Effector memory CD4-positive, alpha-beta T cell (primary cell): ENCODE measurements at regions not wholly inside any gene's neighbourhood (a gene's known extent, or its start where the extent isn't known, plus 50 kb on each side); places are given as distances from the start of the nearest gene placed in this dataset.
A peak's percentile ranks its signal among the peaks of the same experiment; 100 is the strongest.

ENCODE experiments used
- DNase-seq, 3 donors: peaks; one replicate each; pipeline ENCODE4 v3.0.0-alpha.2; 2020
- H3K27ac ChIP-seq: 2 replicates; pipeline ENCODE4 v1.7.0; 2013; ENCODE audit warnings: mild to moderate bottlenecking, low read length, moderate library complexity; ENCODE audit not compliant: insufficient read depth, poor library complexity, severe bottlenecking
- H3K27me3 ChIP-seq: replicated peaks from 2 replicates; pipeline ENCODE4 v1.7.0; 2013; ENCODE audit warnings: mild to moderate bottlenecking, low read length; ENCODE audit not compliant: insufficient read depth, control insufficient read depth, poor library complexity, severe bottlenecking
- H3K36me3 ChIP-seq: 2 replicates; pipeline ENCODE4 v1.7.0; 2013; ENCODE audit warnings: mild to moderate bottlenecking, low read length, moderate library complexity; ENCODE audit not compliant: control insufficient read depth, insufficient read depth
- H3K4me1 ChIP-seq: 2 replicates; pipeline ENCODE4 v1.7.0; 2013; ENCODE audit warnings: low read length, mild to moderate bottlenecking; ENCODE audit not compliant: control insufficient read depth, insufficient read depth, poor library complexity, severe bottlenecking
- H3K4me3 ChIP-seq: 2 replicates; pipeline ENCODE4 v1.7.0; 2013; ENCODE audit warnings: low read length, low read depth, mild to moderate bottlenecking; ENCODE audit not compliant: insufficient read depth, poor library complexity, severe bottlenecking
- H3K9me3 ChIP-seq: 2 replicates; pipeline ENCODE4 v1.7.0; 2013; ENCODE audit warnings: mild to moderate bottlenecking, low read length, moderate library complexity; ENCODE audit not compliant: control insufficient read depth

DNA sequence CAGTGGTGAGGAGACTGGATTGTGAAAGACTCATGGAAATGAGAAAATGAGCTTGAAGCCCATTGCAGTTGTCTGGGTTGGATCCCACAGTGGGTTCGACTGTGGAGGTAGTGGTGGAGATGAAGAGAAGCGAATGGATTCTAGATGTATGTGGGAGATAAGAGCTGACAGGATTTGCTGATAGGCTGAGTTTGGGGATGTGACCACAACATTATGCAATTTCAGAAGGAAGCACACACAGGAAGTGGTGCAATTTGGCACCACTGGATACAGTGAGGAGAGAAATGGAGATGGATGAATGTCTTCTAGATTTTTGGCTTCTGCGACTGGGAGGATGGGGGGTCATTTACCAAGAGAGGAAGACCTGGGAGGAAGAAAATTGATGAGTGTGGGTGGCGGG lies 64.4 kb upstream of the MAFB start:
- Histone ChIP-seq H3K27ac (no peak overlapping the region), H3K36me3 (no peaks in the 10 kb centered on the region), H3K9me3 (no peaks in the 10 kb centered on the region), H3K27me3 (no peaks in the 10 kb centered on the region), H3K4me1 (peaks cover 12% of the 10 kb centered on the region), H3K4me3 (no peak overlapping the region)
- no peak for DNase-seq

DNA sequence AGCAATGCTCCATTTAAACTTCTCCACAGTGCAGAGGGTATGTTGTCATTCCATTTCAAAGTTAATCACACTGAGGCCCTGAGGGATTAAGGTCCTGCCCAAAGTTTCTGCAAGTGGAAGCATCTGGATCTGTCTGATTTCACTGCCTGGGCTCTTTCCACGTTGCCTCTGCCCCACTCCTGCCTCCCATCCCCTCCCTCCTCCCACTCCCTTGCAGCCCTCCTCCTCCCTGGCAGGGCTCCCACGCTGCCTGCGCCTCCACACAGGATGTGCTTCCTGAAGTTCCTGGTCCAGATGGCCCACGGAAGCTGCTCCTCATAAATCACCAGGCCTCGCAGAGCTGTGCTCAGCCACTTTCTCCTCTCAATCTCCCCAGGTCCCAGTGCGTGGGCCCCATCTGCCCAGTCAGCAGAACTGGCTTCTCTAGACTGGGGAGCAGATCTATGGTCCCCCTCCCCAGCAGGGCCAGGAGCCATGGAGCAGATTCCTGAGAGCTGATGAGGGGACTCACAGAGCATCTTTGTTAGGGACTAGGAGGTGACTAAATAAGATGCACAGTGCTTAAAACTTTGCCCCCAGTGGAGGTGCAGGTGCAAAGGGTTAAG lies 65.4 kb upstream of the MAFB start:
- Histone ChIP-seq H3K9me3 (no peaks in the 10 kb centered on the region), H3K4me1 (peaks cover 16% of the 10 kb centered on the region), H3K27ac (no peak overlapping the region), H3K4me3 (no peak overlapping the region), H3K27me3 (no peaks in the 10 kb centered on the region), H3K36me3 (no peaks in the 10 kb centered on the region)
- no peak for DNase-seq

DNA sequence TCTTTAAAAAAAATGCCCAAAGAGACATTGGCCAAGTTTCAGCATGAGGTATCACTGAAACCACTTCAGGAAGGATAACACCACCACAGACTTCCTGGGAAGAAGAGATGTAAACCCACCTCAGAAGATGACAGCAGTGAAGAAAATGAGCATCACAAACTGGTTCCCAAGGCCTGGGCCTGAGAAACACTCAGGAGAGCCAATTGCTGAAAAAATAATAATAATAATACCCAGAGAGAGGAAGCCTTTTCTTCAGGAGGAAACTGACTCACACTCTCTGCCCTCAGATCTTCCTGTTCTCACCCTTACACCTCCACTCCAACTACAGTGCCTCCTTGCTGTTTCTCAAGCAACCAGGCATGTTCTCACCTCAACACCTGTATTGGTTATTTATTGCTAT lies 68.1 kb upstream of the MAFB start:
- Histone ChIP-seq H3K4me3 (no peak overlapping the region), H3K4me1 (peaks cover 16% of the 10 kb centered on the region), H3K27ac (peak overlapping the region; percentile 21), H3K36me3 (no peaks in the 10 kb centered on the region), H3K27me3 (no peaks in the 10 kb centered on the region), H3K9me3 (no peaks in the 10 kb centered on the region)
- no peak for DNase-seq

DNA sequence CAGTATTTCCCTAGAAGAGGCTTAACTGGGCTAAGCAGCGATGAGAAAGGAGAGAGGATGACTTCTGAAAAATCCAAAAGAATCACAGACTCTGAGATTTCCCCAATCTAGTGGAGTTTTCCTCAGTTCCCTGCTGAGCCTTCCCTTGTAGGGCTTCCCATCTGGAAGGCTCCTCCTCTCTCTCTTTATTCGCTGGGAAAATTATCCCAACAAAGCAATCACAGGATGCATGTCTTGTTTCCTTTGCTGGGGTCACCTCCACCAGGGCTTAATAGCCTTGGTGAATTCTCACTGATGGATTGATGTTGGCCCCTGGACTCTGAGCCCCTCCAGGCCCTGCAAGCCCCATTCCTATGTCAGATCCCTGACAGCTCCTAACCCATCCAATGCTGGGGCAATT lies 69.8 kb upstream of the MAFB start:
- H3K27ac ChIP-seq = no peak overlapping the region
- no peaks in the 10 kb centered on the region for H3K27me3 ChIP-seq
- no peak overlapping the region for H3K4me3 ChIP-seq
- no peaks in the 10 kb centered on the region for H3K36me3 ChIP-seq
- peaks cover 16% of the 10 kb centered on the region for H3K4me1 ChIP-seq
- no peak for DNase-seq
- H3K9me3 ChIP-seq = no peaks in the 10 kb centered on the region

- H3K36me3 ChIP-seq = no peaks in the 10 kb centered on the region
- peaks cover 16% of the 10 kb centered on the region for H3K4me1 ChIP-seq
- no peak overlapping the region for H3K4me3 ChIP-seq
- H3K27me3 ChIP-seq = no peaks in the 10 kb centered on the region
- H3K27ac ChIP-seq = no peak overlapping the region
- no peaks in the 10 kb centered on the region for H3K9me3 ChIP-seq
- DNase-seq = no peak
Observed at GRCh38 chr20:40760399-40760798, 71.4 kb upstream of the MAFB start.

- no peak overlapping the region for H3K27ac ChIP-seq
- no peaks in the 10 kb centered on the region for H3K36me3 ChIP-seq
- H3K27me3 ChIP-seq = no peaks in the 10 kb centered on the region
- H3K9me3 ChIP-seq = no peaks in the 10 kb centered on the region
- peaks cover 1% of the 10 kb centered on the region for H3K4me1 ChIP-seq
- no peak overlapping the region for H3K4me3 ChIP-seq
- no peak for DNase-seq
Observed at GRCh38 chr20:40763646-40764295, 74.7 kb upstream of the MAFB start.

DNA sequence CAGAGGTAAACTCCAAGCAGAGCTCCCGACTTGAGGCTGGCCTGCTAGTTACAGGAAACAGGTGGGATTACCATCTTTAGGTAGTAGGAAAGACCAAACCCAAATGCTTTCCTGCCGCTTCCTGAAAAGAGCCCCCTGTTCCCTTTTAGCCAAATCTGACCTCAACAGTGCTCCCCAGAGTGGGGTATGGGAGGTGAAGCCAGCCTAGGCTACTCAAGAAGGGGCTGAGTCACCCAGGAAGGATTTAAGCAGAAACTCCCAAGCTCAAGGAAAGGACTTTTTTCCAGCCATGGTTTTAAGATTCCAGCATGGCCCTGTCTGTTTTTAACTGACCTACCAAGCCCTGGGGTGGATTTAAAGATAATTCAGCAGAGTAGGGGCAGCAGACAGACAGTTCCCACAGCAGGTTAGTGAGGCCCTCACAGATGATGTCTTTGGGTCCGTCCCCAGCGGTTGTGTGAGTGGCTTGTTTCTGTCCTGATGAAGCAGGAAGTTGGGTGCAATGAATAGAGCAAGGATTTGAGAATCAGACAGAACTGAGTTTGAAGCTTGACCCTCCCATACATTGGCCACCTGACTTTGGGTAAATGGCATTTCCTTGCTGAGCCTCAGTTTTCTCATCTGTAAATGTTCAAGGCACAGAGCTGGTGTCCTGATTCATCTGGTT lies 76.9 kb upstream of the MAFB start:
- H3K4me3 ChIP-seq = no peak overlapping the region
- H3K27ac ChIP-seq = no peak overlapping the region
- no peaks in the 10 kb centered on the region for H3K4me1 ChIP-seq
- H3K9me3 ChIP-seq = no peaks in the 10 kb centered on the region
- H3K36me3 ChIP-seq = no peaks in the 10 kb centered on the region
- no peak for DNase-seq
- H3K27me3 ChIP-seq = no peaks in the 10 kb centered on the region

GRCh38 chr20:40766790-40767614 lies 78.0 kb upstream of the MAFB start:
- Histone ChIP-seq H3K4me1 (no peaks in the 10 kb centered on the region), H3K4me3 (no peak overlapping the region), H3K9me3 (no peaks in the 10 kb centered on the region), H3K27ac (no peak overlapping the region), H3K36me3 (no peaks in the 10 kb centered on the region), H3K27me3 (no peaks in the 10 kb centered on the region)
- DNase-seq = no peak

- no peaks in the 10 kb centered on the region for H3K36me3 ChIP-seq
- no peak overlapping the region for H3K4me3 ChIP-seq
- H3K4me1 ChIP-seq = no peaks in the 10 kb centered on the region
- no peaks in the 10 kb centered on the region for H3K27me3 ChIP-seq
- DNase-seq = no peak
- no peak overlapping the region for H3K27ac ChIP-seq
- no peaks in the 10 kb centered on the region for H3K9me3 ChIP-seq
Observed at GRCh38 chr20:40767615-40767924, 78.5 kb upstream of the MAFB start.

GRCh38 chr20:40768105-40768504 lies 79.1 kb upstream of the MAFB start:
- Histone ChIP-seq H3K9me3 (no peaks in the 10 kb centered on the region), H3K4me1 (no peaks in the 10 kb centered on the region), H3K36me3 (no peaks in the 10 kb centered on the region), H3K27ac (no peak overlapping the region), H3K27me3 (no peaks in the 10 kb centered on the region), H3K4me3 (no peak overlapping the region)
- DNase-seq = no peak
